GM23338 (cell line): ENCODE measurements at regions not wholly inside any gene's neighbourhood (a gene's known extent, or its start where the extent isn't known, plus 50 kb on each side); places are given as distances from the start of the nearest gene placed in this dataset.

Experiments used
- CREB1 ChIP-seq: fragments of 250-450 bp; sonication (Bioruptor Pico); IDR thresholded peaks from 2 replicates; pipeline ENCODE4 v1.5.0; 2020; ENCODE audit warnings: low read depth, mild to moderate bottlenecking, moderate library complexity
- CTCF ChIP-seq, 2 experiments: fragments of 200-600 bp in 1 of 2; sonication (generic) in 1 of 2; conservative IDR thresholded peaks; 2 replicates each; pipeline versions ENCODE4 v1.5.1 to v1.6.1; 2016 to 2017; ENCODE audit warnings: antibody characterized with exemption in 2 of 2, low read depth in 2 of 2, mild to moderate bottlenecking in 2 of 2, moderate library complexity in 1 of 2
- EZH2phosphoT487 ChIP-seq: fragments of 200-600 bp; sonication (generic); IDR thresholded peaks from one replicate; pipeline ENCODE4 v1.8.1; 2018; ENCODE audit warnings: antibody characterized with exemption; ENCODE audit not compliant: unreplicated experiment
- JUNB ChIP-seq: IDR thresholded peaks from one replicate; pipeline ENCODE4 v1.6.1; 2016; ENCODE audit warnings: antibody characterized with exemption; ENCODE audit not compliant: unreplicated experiment
- POLR2AphosphoS5 ChIP-seq: IDR thresholded peaks from 2 replicates; pipeline ENCODE4 v1.6.1; 2016; ENCODE audit warnings: antibody characterized with exemption, low read depth
- ZNF331 ChIP-seq: fragments of 250-450 bp; sonication (Bioruptor Pico); IDR thresholded peaks from 2 replicates; pipeline ENCODE4 v1.5.0; 2020; ENCODE audit warnings: low read depth, mild to moderate bottlenecking, moderate library complexity

- TF ChIP-seq CTCF (conservative IDR thresholded peaks at IDR 0.05; ENCODE audit: low read depth in 2 of 2) (no peak), POLR2AphosphoS5 (no peak), CREB1 (no peak), EZH2phosphoT487 (no peak), ZNF331 (CRISPR knock-in tag) (no peak), JUNB (no peak)
Observed at GRCh38 chr4:108533876-108534275, 86.5 kb upstream of the RPL34 start.
